C4-2B (cell line): ENCODE measurements at regions not wholly inside any gene's neighbourhood (a gene's known extent, or its start where the extent isn't known, plus 50 kb on each side); places are given as distances from the start of the nearest gene placed in this dataset.

Source experiments
- CTCF ChIP-seq: fragments of 450-650 bp; conservative IDR thresholded peaks from 2 replicates; pipeline ENCODE4 v1.5.1; 2017; ENCODE audit warnings: mild to moderate bottlenecking
- ZFX ChIP-seq: fragments of 450-650 bp; IDR thresholded peaks from 2 replicates; pipeline ENCODE4 v1.6.1; 2017

- TF ChIP-seq CTCF (no peak), ZFX (no peak)
Observed at GRCh38 chr5:171635561-171636245, 149.9 kb upstream of the SMIM23 start.
